Nephron (organoid): ENCODE measurements at regions not wholly inside any gene's neighbourhood (a gene's known extent, or its start where the extent isn't known, plus 50 kb on each side); places are given as distances from the start of the nearest gene placed in this dataset.

Source experiments
- H3K27ac Mint-ChIP-seq, 3 experiments: 2 replicates each; pipeline ENCODE4 v1.8.0; 2020; ENCODE audit warnings: mixed read lengths in 3 of 3, mild to moderate bottlenecking in 2 of 3, moderate library complexity in 1 of 3
- H3K27me3 Mint-ChIP-seq: 2 replicates; pipeline ENCODE4 v1.8.0; 2021; ENCODE audit warnings: low read depth, mild to moderate bottlenecking, moderate library complexity, mixed read lengths
- H3K36me3 Mint-ChIP-seq: 2 replicates; pipeline ENCODE4 v1.8.0; 2020; ENCODE audit warnings: low read depth, mixed read lengths
- H3K4me1 Mint-ChIP-seq: 2 replicates; pipeline ENCODE4 v1.8.0; 2020; ENCODE audit warnings: mixed read lengths
- H3K4me3 Mint-ChIP-seq, 3 experiments: 2 replicates each; pipeline ENCODE4 v1.8.0; 2020; ENCODE audit warnings: mild to moderate bottlenecking in 3 of 3, mixed read lengths in 3 of 3, moderate library complexity in 2 of 3
- H3K9me3 Mint-ChIP-seq: 2 replicates; pipeline ENCODE4 v1.8.0; 2020; ENCODE audit warnings: mixed read lengths
- TF ChIP-seq, protein P1 (sequence below), 3 experiments: fragments of 200-600 bp; sonication (generic); IDR thresholded peaks; one replicate each; pipeline ENCODE4 v1.5.0; 2021; ENCODE audit warnings: antibody characterized with exemption in 3 of 3; ENCODE audit not compliant: unreplicated experiment in 3 of 3

DNA sequence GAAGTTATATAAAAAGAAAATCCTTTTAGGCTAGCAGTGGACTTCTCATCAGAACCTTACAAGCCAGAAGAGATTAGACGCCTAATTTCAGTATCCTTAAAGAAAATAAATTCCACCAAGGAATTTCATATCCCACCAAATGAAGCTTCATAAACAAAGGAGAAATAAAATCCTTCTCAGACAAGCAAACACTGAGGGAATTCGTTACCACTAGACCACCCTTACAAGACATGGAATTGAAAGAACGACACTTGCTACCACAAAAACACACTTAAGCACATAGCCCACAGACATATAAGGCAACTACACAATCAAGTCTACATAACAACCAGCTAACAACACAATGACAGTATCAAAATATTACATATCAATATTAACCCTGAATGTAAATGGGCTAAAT is 299.2 kb downstream of the TOX3 start:
- Mint-ChIP-seq H3K27ac (no peak overlapping the region), H3K4me1 (no peaks in the 10 kb centered on the region), H3K27me3 (peaks cover 3% of the 10 kb centered on the region), H3K9me3 (peaks cover 17% of the 10 kb centered on the region), H3K4me3 (no peak overlapping the region), H3K36me3 (no peaks in the 10 kb centered on the region)
- TF ChIP-seq, protein P1, sequence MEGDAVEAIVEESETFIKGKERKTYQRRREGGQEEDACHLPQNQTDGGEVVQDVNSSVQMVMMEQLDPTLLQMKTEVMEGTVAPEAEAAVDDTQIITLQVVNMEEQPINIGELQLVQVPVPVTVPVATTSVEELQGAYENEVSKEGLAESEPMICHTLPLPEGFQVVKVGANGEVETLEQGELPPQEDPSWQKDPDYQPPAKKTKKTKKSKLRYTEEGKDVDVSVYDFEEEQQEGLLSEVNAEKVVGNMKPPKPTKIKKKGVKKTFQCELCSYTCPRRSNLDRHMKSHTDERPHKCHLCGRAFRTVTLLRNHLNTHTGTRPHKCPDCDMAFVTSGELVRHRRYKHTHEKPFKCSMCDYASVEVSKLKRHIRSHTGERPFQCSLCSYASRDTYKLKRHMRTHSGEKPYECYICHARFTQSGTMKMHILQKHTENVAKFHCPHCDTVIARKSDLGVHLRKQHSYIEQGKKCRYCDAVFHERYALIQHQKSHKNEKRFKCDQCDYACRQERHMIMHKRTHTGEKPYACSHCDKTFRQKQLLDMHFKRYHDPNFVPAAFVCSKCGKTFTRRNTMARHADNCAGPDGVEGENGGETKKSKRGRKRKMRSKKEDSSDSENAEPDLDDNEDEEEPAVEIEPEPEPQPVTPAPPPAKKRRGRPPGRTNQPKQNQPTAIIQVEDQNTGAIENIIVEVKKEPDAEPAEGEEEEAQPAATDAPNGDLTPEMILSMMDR (IDR thresholded peaks at IDR 0.05; ENCODE audit: unreplicated experiment in 3 of 3): no peak

- TF ChIP-seq, protein P1 (IDR thresholded peaks at IDR 0.05; ENCODE audit: unreplicated experiment in 3 of 3): no peak
- no peaks in the 10 kb centered on the region for H3K27me3 Mint-ChIP-seq
- no peaks in the 10 kb centered on the region for H3K4me1 Mint-ChIP-seq
- no peak overlapping the region for H3K27ac Mint-ChIP-seq
- no peaks in the 10 kb centered on the region for H3K36me3 Mint-ChIP-seq
- H3K9me3 Mint-ChIP-seq: no peaks in the 10 kb centered on the region
- no peak overlapping the region for H3K4me3 Mint-ChIP-seq
Measured at GRCh38 chr16:52238710-52239109, 308.2 kb downstream of the TOX3 start.

GRCh38 chr16:52237823-52238222 is 309.1 kb downstream of the TOX3 start:
- Mint-ChIP-seq H3K4me1 (no peaks in the 10 kb centered on the region), H3K9me3 (no peaks in the 10 kb centered on the region), H3K27me3 (no peaks in the 10 kb centered on the region), H3K27ac (no peak overlapping the region), H3K4me3 (no peak overlapping the region), H3K36me3 (no peaks in the 10 kb centered on the region)
- TF ChIP-seq, protein P1 (IDR thresholded peaks at IDR 0.05; ENCODE audit: unreplicated experiment in 3 of 3): no peak

DNA sequence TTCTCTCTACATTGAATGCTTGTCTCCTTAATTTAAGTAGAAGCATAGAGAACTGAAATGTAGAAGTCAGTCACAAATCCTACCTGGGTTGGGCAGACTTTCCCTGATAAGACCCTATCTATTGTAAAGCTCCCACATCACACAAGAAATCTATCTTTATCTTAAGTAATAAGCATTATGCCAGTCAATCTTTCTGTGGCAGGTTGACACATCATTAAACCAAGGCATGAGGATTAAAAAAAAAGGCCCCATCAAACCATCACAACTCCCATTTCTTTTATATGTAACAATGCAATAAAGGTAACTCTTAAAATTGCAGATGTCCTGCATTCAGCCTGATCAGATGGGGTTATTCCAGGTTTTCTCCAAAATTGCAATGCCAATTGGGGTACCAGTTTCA is 311.8 kb downstream of the TOX3 start:
- H3K27me3 Mint-ChIP-seq: no peaks in the 10 kb centered on the region
- peak overlapping the region in 1 of 3 experiments; percentile 0 for H3K27ac Mint-ChIP-seq
- TF ChIP-seq, protein P1 (IDR thresholded peaks at IDR 0.05; ENCODE audit: unreplicated experiment in 3 of 3): no peak
- H3K36me3 Mint-ChIP-seq: no peaks in the 10 kb centered on the region
- no peak overlapping the region for H3K4me3 Mint-ChIP-seq
- H3K4me1 Mint-ChIP-seq: no peaks in the 10 kb centered on the region
- peaks cover 2% of the 10 kb centered on the region for H3K9me3 Mint-ChIP-seq

- Mint-ChIP-seq H3K4me1 (no peaks in the 10 kb centered on the region), H3K9me3 (peaks cover 5% of the 10 kb centered on the region), H3K27ac (peak overlapping the region in 1 of 3 experiments; percentile 0), H3K4me3 (no peak overlapping the region), H3K36me3 (no peaks in the 10 kb centered on the region), H3K27me3 (no peaks in the 10 kb centered on the region)
- TF ChIP-seq, protein P1 (IDR thresholded peaks at IDR 0.05; ENCODE audit: unreplicated experiment in 3 of 3): no peak
Measured at GRCh38 chr16:52234626-52235025, 312.3 kb downstream of the TOX3 start.

- Mint-ChIP-seq H3K36me3 (no peaks in the 10 kb centered on the region), H3K27ac (peak overlapping the region in 1 of 3 experiments; percentile 20), H3K4me3 (no peak overlapping the region), H3K9me3 (peaks cover 11% of the 10 kb centered on the region), H3K27me3 (no peaks in the 10 kb centered on the region), H3K4me1 (peaks cover 14% of the 10 kb centered on the region)
- TF ChIP-seq, protein P1 (IDR thresholded peaks at IDR 0.05; ENCODE audit: unreplicated experiment in 3 of 3): no peak
Measured at GRCh38 chr16:52229471-52229870, 317.5 kb downstream of the TOX3 start.
